ENCODE measurements at regions not wholly inside any gene's neighbourhood (a gene's known extent, or its start where the extent isn't known, plus 50 kb on each side); places are given as distances from the start of the nearest gene placed in this dataset.
"Not testable (repeated sequence)": the region's sequence is repeated elsewhere in the genome, so short reads cannot be mapped to it uniquely, and the experiment has no call there.

DNA sequence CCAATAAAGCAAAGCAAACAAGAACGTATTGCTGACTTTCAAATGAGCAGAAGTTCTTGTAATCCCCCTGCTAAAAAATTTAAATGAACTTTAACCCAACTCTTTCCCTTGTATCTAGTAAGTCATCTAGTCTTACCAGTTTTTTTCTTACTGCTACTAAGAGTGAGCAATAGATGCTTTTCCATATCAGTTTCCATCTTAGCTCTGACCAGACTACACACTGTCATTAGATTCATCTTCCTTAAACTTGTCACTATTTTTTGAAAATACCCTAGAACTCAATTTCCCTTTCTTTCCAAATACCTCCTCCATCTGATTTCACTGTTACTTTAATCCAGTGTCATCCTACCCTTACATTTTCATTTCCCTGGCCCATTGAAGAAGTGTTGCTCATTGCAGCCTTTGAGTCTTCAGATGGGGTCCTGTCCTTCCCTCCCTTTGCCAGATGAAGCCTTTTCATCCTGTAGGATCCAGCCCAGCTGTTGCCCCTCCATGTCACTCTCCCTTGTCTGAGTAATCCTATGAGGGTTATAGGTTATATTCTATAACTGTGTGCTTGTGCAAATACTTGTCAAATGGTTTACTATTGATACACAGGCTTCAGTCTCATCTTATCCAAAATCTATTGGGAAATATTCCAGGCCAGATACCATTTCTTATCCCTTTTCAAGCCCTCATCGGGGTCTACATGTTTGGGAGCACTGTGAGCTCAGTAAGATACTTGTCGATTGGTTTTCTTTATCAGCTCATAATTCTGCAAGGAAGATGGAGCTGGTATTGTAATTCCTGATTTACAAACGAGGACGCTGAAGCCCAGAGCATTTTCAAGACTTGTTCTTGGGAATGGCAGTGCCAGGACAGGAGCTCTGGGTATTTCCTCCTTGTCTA lies 51.5 kb upstream of the ITGB1 start:
- no peak for DNase-seq (ENCODE audit: low read depth in 1 of 2, low spot score in 1 of 2)

DNA sequence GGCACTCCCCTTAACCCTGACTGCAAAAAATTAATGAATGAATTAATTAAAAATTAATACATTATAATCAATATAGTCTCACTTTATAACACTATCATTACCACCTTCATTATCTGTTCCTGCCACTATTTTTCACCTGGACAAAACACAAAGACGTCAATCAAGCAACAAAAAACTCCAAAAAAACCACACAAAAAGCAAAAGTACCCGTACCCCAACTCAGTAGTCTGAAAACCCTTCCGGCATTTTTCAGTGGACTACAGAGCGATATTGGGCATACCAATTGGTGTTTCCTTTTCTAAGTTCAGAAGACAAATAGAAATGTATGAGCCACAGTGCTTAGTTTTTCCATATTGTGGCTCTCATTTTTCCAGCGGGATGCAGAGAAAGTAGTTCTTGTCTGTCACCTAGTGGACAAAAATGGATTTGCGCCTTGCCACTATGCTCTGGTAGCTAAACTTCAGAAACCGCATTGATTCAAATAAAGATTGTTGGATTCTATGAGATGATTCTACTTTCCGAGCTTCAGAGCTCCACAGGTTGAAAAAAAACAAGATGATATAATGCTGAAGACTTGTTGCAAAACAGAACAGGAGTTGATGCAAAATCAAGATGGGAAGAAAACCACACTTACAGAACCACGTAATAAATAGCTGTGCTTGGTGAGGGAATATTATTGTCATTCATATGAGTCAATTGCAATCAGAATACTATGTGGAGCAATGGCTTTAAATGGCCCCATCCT lies 50.6 kb upstream of the ITGB1 start:
- DNase-seq (ENCODE audit: low read depth in 1 of 2, low spot score in 1 of 2), result no peak

DNA sequence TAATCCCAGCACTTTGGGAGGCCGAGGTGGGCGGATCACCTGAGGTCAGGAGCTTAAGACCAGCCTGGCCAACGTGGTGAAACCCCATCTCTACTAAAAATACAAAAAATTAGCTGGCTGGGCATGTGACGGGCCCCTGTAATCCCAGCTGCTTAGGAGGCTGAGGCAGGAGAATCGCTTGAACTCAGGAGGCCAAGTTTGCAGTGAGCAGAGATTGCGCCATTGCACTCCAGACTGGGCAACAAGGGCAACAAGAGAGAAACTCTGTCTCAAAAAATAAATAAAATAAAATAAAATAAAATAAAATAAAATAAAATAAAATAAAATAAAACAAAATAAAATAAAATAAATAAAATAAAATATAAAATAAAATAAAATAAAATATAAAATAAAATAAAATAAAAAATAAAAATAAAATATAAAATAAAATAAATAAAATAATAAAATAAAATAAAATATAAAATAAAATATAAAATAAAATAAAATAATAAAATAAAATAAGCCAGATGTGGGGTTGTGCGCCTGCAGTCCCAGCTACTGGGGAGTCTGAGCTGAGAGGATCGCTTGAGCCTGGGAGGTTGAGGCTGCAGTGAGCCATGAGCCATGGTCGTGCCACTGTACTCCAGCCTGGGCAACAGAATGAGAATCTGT lies 49.8 kb upstream of the ITGB1 start:
- not testable (repeated sequence) for DNase-seq (ENCODE audit: low read depth in 1 of 2, low spot score in 1 of 2)

All from activated T-helper 1 cell treated with anti-CD3 and anti-CD28 coated beads, Interleukin-2, amount 50 U/mL, for 16 hours (primary cell).